Endothelial cell of umbilical vein (primary cell): ENCODE measurements at regions not wholly inside any gene's neighbourhood (a gene's known extent, or its start where the extent isn't known, plus 50 kb on each side); places are given as distances from the start of the nearest gene placed in this dataset.

Experiments used
- BruUV-seq: library from RNA; stranded (reverse); fragments of 400-500 nt; replicated peaks from 2 replicates; lab custom pipeline; 2021; lab: Mats Ljungman, UMichigan
- CTCF ChIA-PET: fragments of 300-600, 350-600 bp; sonication (Branson Sonifier 250); formaldehyde crosslinking; loops from one replicate; lab custom pipeline; 2021; ENCODE audit warnings: antibody characterized with exemption, inconsistent platforms; lab: Charles Lee
- POLR2A ChIA-PET: fragments of 300-600, 350-600 bp; sonication (Branson Sonifier 250); formaldehyde crosslinking; loops from one replicate; lab custom pipeline; 2021; ENCODE audit warnings: antibody characterized with exemption, inconsistent platforms; lab: Charles Lee
- DNase-seq: peaks from one replicate; pipeline ENCODE4 v3.0.0-alpha.2; 2011; ENCODE audit warnings: low read depth, low spot score
- FAIRE-seq: peaks from 2 replicates; lab custom pipeline; 2011; peaks lifted over from hg19 to GRCh38; lab: Jason Lieb, UNC
- H2AFZ ChIP-seq: 2 replicates; pipeline ENCODE4 v1.6.0; 2012; ENCODE audit warnings: low read depth, low read length, control low read depth, inconsistent platforms
- H3K27ac ChIP-seq: 2 replicates; pipeline ENCODE4 v1.5.1; 2011; ENCODE audit warnings: low read depth, mild to moderate bottlenecking, control low read depth, low read length, moderate library complexity; ENCODE audit not compliant: insufficient read depth
- H3K27me3 ChIP-seq, 2 experiments: 2 replicates each; pipeline versions ENCODE4 v1.6.0 to v1.6.1; 2011; ENCODE audit warnings: low read length in 2 of 2, mixed read lengths in 1 of 2; ENCODE audit not compliant: control insufficient read depth in 2 of 2, insufficient read depth in 2 of 2
- H3K36me3 ChIP-seq, 2 experiments: 2 replicates in 1 of 2; 3 replicates in 1 of 2; pipeline ENCODE4 v1.5.1; 2011; ENCODE audit warnings: low read length in 2 of 2, mild to moderate bottlenecking in 1 of 2, moderate library complexity in 1 of 2; ENCODE audit not compliant: control insufficient read depth in 2 of 2, insufficient read depth in 2 of 2; ENCODE audit errors: extremely low read depth in 1 of 2
- H3K4me1 ChIP-seq: 3 replicates; pipeline ENCODE4 v1.5.1; 2011; ENCODE audit warnings: mild to moderate bottlenecking, low read length; ENCODE audit not compliant: control insufficient read depth, insufficient read depth; ENCODE audit errors: extremely low read depth
- H3K4me2 ChIP-seq: 2 replicates; pipeline ENCODE4 v1.6.1; 2011; ENCODE audit warnings: low read length, control low read depth, mixed read lengths; ENCODE audit not compliant: insufficient read depth
- H3K4me3 ChIP-seq, 3 experiments: fragments of 200-600 bp in 1 of 3; sonication (generic), shearing (Covaris generic) in 1 of 3; replicated peaks in 1 of 3; 2 replicates each; pipeline ENCODE4 v1.5.1; 2011 to 2016; ENCODE audit warnings: control low read depth in 3 of 3, low read length in 3 of 3, mild to moderate bottlenecking in 2 of 3, inconsistent platforms in 1 of 3, low read depth in 1 of 3, moderate library complexity in 1 of 3; ENCODE audit not compliant: insufficient read depth in 1 of 3
- H3K79me2 ChIP-seq: 2 replicates; pipeline ENCODE4 v1.6.0; 2012; ENCODE audit warnings: low read length, inconsistent platforms; ENCODE audit not compliant: control insufficient read depth, insufficient read depth
- H3K9ac ChIP-seq: replicated peaks from 2 replicates; pipeline ENCODE3; 2011; ENCODE audit warnings: low read length, control low read depth; ENCODE audit not compliant: insufficient read depth; ENCODE audit errors: extremely low read depth
- H3K9me1 ChIP-seq: replicated peaks from 3 replicates; pipeline ENCODE4 v1.6.0; 2011; ENCODE audit warnings: mild to moderate bottlenecking, low read length; ENCODE audit not compliant: control insufficient read depth, insufficient read depth; ENCODE audit errors: extremely low read depth
- H3K9me3 ChIP-seq: replicated peaks from 2 replicates; pipeline ENCODE4 v1.5.1; 2012; ENCODE audit warnings: low read length, inconsistent platforms; ENCODE audit not compliant: control insufficient read depth, insufficient read depth
- H4K20me1 ChIP-seq: replicated peaks from 2 replicates; pipeline ENCODE3; 2011; ENCODE audit warnings: mild to moderate bottlenecking, low read length; ENCODE audit not compliant: control insufficient read depth, insufficient read depth; ENCODE audit errors: extremely low read depth
- EZH2 ChIP-seq: IDR thresholded peaks from 2 replicates; pipeline ENCODE4 v1.6.1; 2012; ENCODE audit warnings: borderline replicate concordance, low read depth, mild to moderate bottlenecking, moderate library complexity, low read length, inconsistent platforms; ENCODE audit not compliant: severe bottlenecking
- FOS ChIP-seq: IDR thresholded peaks from 2 replicates; pipeline ENCODE4 v1.6.1; 2011; ENCODE audit warnings: mild to moderate bottlenecking, low read length, moderate library complexity, borderline replicate concordance; ENCODE audit not compliant: insufficient read depth
- GATA2 ChIP-seq: IDR thresholded peaks from 2 replicates; pipeline ENCODE4 v1.7.0; 2011; ENCODE audit warnings: low read depth, mild to moderate bottlenecking, moderate library complexity, mixed read lengths, low read length; ENCODE audit not compliant: insufficient read length, insufficient read depth
- JUN ChIP-seq: IDR thresholded peaks from 2 replicates; pipeline ENCODE4 v1.6.1; 2011; ENCODE audit warnings: borderline replicate concordance, low read depth; ENCODE audit not compliant: insufficient read length, insufficient read depth
- MYC ChIP-seq: IDR thresholded peaks from one replicate; pipeline ENCODE4 v1.6.1; 2011; ENCODE audit warnings: mild to moderate bottlenecking, low read depth, low read length
- POLR2A ChIP-seq: IDR thresholded peaks from 2 replicates; pipeline ENCODE4 v1.6.1; 2012; ENCODE audit warnings: low read depth, mild to moderate bottlenecking, control low read depth, low read length
- POLR2AphosphoS5 ChIP-seq: IDR thresholded peaks from 2 replicates; pipeline ENCODE4 v1.6.1; 2012; ENCODE audit warnings: low read depth, mild to moderate bottlenecking, control low read depth, low read length, moderate library complexity; ENCODE audit not compliant: insufficient read depth
- dilution Hi-C: fragments of 300-500 bp; cut with MboI; formaldehyde crosslinking; loops from one replicate; pipeline ENCODE4 v1.15.0; 2019; ENCODE audit warnings: low sequenced_read_pairs; ENCODE audit not compliant: extremely low pct_ligation_motif_present
- intact Hi-C: fragments of 100-400 bp; cut with micrococcal nuclease; formaldehyde crosslinking; loops from one replicate; pipeline ENCODE4 v1.10.0; 2022
- TF ChIP-seq, protein P1 (sequence below): IDR thresholded peaks from 2 replicates; pipeline ENCODE4 v1.6.1; 2011; ENCODE audit not compliant: insufficient read depth, insufficient read length
- TF ChIP-seq, protein P2 (sequence below), 2 donors: IDR thresholded peaks; 1 replicate in 1 of 2; 2 replicates in 1 of 2; pipeline ENCODE4 v1.5.1; 2011; ENCODE audit warnings: low read length in 2 of 2, mild to moderate bottlenecking in 2 of 2, moderate library complexity in 2 of 2, control low read depth in 1 of 2, inconsistent platforms in 1 of 2, low read depth in 1 of 2; ENCODE audit not compliant: insufficient read depth in 1 of 2; ENCODE audit errors: extremely low read depth in 1 of 2

DNA sequence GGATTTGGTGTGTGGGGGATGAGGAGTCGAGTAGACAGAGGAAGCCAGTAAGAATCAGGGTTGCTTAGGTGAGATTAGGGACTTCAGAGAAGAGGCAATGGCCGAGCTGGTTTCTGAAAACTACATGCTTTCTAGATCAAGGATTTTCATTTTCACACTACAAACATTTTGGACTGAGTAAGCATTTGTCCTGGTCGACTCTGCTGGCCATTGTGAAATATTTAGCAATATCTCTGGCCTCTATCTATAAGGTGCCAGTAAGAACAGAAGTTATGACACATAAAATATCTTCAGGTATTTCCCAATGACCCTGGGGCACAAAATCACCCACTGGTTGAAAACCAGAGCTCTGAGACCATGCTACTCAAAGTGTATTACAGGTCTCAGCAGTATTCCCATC lies 1275.1 kb upstream of the CDH8 start:
- dilution Hi-C loops (no loop called here), intact Hi-C loops (no loop called here)
- Histone ChIP-seq H4K20me1 (no peaks in the 10 kb centered on the region), H3K9me3 (no peaks in the 10 kb centered on the region), H3K79me2 (no peaks in the 10 kb centered on the region), H3K27me3 (no peaks in the 10 kb centered on the region), H3K27ac (no peak overlapping the region), H2AFZ (no peak overlapping the region), H3K4me3 (no peak overlapping the region), H3K9me1 (no peaks in the 10 kb centered on the region), H3K36me3 (no peaks in the 10 kb centered on the region), H3K4me1 (no peaks in the 10 kb centered on the region), H3K4me2 (no peak overlapping the region), H3K9ac (no peak overlapping the region)
- POLR2A ChIA-PET = no interaction called here
- DNase-seq = no peak
- TF ChIP-seq JUN = no peak
- TF ChIP-seq, protein P1, sequence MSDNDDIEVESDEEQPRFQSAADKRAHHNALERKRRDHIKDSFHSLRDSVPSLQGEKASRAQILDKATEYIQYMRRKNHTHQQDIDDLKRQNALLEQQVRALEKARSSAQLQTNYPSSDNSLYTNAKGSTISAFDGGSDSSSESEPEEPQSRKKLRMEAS = no peak
- TF ChIP-seq MYC = no peak
- no peak for TF ChIP-seq POLR2A
- TF ChIP-seq GATA2 = no peak
- TF ChIP-seq POLR2AphosphoS5 = no peak
- TF ChIP-seq, protein P2, sequence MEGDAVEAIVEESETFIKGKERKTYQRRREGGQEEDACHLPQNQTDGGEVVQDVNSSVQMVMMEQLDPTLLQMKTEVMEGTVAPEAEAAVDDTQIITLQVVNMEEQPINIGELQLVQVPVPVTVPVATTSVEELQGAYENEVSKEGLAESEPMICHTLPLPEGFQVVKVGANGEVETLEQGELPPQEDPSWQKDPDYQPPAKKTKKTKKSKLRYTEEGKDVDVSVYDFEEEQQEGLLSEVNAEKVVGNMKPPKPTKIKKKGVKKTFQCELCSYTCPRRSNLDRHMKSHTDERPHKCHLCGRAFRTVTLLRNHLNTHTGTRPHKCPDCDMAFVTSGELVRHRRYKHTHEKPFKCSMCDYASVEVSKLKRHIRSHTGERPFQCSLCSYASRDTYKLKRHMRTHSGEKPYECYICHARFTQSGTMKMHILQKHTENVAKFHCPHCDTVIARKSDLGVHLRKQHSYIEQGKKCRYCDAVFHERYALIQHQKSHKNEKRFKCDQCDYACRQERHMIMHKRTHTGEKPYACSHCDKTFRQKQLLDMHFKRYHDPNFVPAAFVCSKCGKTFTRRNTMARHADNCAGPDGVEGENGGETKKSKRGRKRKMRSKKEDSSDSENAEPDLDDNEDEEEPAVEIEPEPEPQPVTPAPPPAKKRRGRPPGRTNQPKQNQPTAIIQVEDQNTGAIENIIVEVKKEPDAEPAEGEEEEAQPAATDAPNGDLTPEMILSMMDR (IDR thresholded peaks at IDR 0.05; ENCODE audit: extremely low read depth in 1 of 2, insufficient read depth in 1 of 2, low read depth in 1 of 2, low read length in 2 of 2) = no peak
- TF ChIP-seq EZH2 = no peak
- TF ChIP-seq FOS = no peak
- BruUV-seq = no TSS peak
- no peak for FAIRE-seq
- CTCF ChIA-PET = no interaction called here
